WTC11 (cell line): ENCODE measurements at regions not wholly inside any gene's neighbourhood (a gene's known extent, or its start where the extent isn't known, plus 50 kb on each side); places are given as distances from the start of the nearest gene placed in this dataset.

Experiments used
- ATAC-seq: fragments of 200-7000 bp; cut with Tn5 transposase; 2 replicates; pipeline ENCODE4 v1.10.0; 2021; ENCODE audit warnings: mild to moderate bottlenecking, moderate library complexity
- CTCF ChIA-PET: fragments of 300-600 bp; sonication (Branson Sonifier 250); formaldehyde crosslinking; loops from one replicate; lab custom pipeline; 2021; ENCODE audit warnings: antibody characterized with exemption; lab: Charles Lee
- POLR2A ChIA-PET: fragments of 350-600 bp; sonication (Branson Sonifier 250); formaldehyde crosslinking; loops from one replicate; lab custom pipeline; 2021; ENCODE audit warnings: antibody characterized with exemption; lab: Charles Lee
- DNase-seq: peaks from one replicate; pipeline ENCODE4 v3.0.0; 2021; ENCODE audit warnings: low spot score
- H3K27ac Mint-ChIP-seq: 2 replicates; pipeline ENCODE4 v1.8.0; 2021; ENCODE audit warnings: mixed read lengths
- H3K27me3 Mint-ChIP-seq: 2 replicates; pipeline ENCODE4 v1.8.0; 2021; ENCODE audit warnings: low read depth, mild to moderate bottlenecking, moderate library complexity, mixed read lengths
- H3K36me3 Mint-ChIP-seq: 2 replicates; pipeline ENCODE4 v1.8.0; 2021; ENCODE audit warnings: mixed read lengths
- H3K4me1 Mint-ChIP-seq: 2 replicates; pipeline ENCODE4 v1.8.0; 2022; ENCODE audit warnings: mixed read lengths
- H3K4me3 Mint-ChIP-seq: 2 replicates; pipeline ENCODE4 v1.8.0; 2021; ENCODE audit warnings: mild to moderate bottlenecking, moderate library complexity, mixed read lengths
- H3K9me3 Mint-ChIP-seq: 2 replicates; pipeline ENCODE4 v1.8.0; 2021; ENCODE audit warnings: mixed read lengths
- AR ChIP-seq: fragments of 250-450 bp; sonication (Bioruptor Pico); IDR thresholded peaks from 2 replicates; pipeline ENCODE4 v1.9.0; 2021; ENCODE audit warnings: mild to moderate bottlenecking
- ARID4B ChIP-seq: sonication (generic); formaldehyde crosslinking; IDR thresholded peaks from 2 replicates; pipeline ENCODE4 v1.8.0; 2023; ENCODE audit warnings: missing genetic modification reagents, mild to moderate bottlenecking, borderline replicate concordance
- ATF1 ChIP-seq: sonication (generic); formaldehyde crosslinking; IDR thresholded peaks from 2 replicates; pipeline ENCODE4 v1.8.1; 2023; ENCODE audit warnings: mild to moderate bottlenecking, moderate library complexity, missing genetic modification reagents
- CBFB ChIP-seq: sonication (generic); formaldehyde crosslinking; IDR thresholded peaks from 2 replicates; pipeline ENCODE4 v1.8.1; 2022; ENCODE audit warnings: mild to moderate bottlenecking, low read depth, missing genetic modification reagents
- E2F5 ChIP-seq: sonication (generic); formaldehyde crosslinking; IDR thresholded peaks from 2 replicates; pipeline ENCODE4 v1.8.1; 2022; ENCODE audit warnings: mild to moderate bottlenecking, moderate library complexity, missing genetic modification reagents
- FOXP4 ChIP-seq: sonication (generic); formaldehyde crosslinking; IDR thresholded peaks from 2 replicates; pipeline ENCODE4 v1.8.0; 2022; ENCODE audit warnings: mild to moderate bottlenecking, missing genetic modification reagents
- GRHL2 ChIP-seq: fragments of 250-450 bp; sonication (Bioruptor Pico); IDR thresholded peaks from 2 replicates; pipeline ENCODE4 v1.8.0; 2022; ENCODE audit warnings: mild to moderate bottlenecking, moderate library complexity; ENCODE audit not compliant: insufficient replicate concordance, severe bottlenecking
- MAX ChIP-seq: sonication (generic); formaldehyde crosslinking; IDR thresholded peaks from 2 replicates; pipeline ENCODE4 v1.8.0; 2022; ENCODE audit warnings: mild to moderate bottlenecking, missing genetic modification reagents
- MLX ChIP-seq: sonication (generic); formaldehyde crosslinking; IDR thresholded peaks from 2 replicates; pipeline ENCODE4 v1.8.1; 2023; ENCODE audit warnings: mild to moderate bottlenecking, missing genetic modification reagents, moderate library complexity
- USF2 ChIP-seq: sonication (generic); formaldehyde crosslinking; IDR thresholded peaks from 2 replicates; pipeline ENCODE4 v1.8.1; 2023; ENCODE audit warnings: mild to moderate bottlenecking, missing genetic modification reagents, moderate library complexity
- ZNF219 ChIP-seq: sonication (generic); formaldehyde crosslinking; IDR thresholded peaks from 2 replicates; pipeline ENCODE4 v1.8.0; 2023; ENCODE audit warnings: missing genetic modification reagents, mild to moderate bottlenecking, borderline replicate concordance
- ZNF281 ChIP-seq: sonication (generic); formaldehyde crosslinking; IDR thresholded peaks from 2 replicates; pipeline ENCODE4 v1.8.0; 2023; ENCODE audit warnings: mild to moderate bottlenecking, missing genetic modification reagents
- ZNF416 ChIP-seq: fragments of 250-450 bp; sonication (Bioruptor Pico); IDR thresholded peaks from 2 replicates; pipeline ENCODE4 v1.9.0; 2021; ENCODE audit warnings: mild to moderate bottlenecking, inconsistent platforms
- ZNF671 ChIP-seq: fragments of 250-450 bp; sonication (Bioruptor Pico); IDR thresholded peaks from 2 replicates; pipeline ENCODE4 v1.8.0; 2021; ENCODE audit warnings: mild to moderate bottlenecking

- Mint-ChIP-seq H3K9me3 (no peaks in the 10 kb centered on the region), H3K36me3 (no peaks in the 10 kb centered on the region), H3K4me3 (no peak overlapping the region), H3K27me3 (no peaks in the 10 kb centered on the region), H3K4me1 (peaks cover 11% of the 10 kb centered on the region), H3K27ac (no peak overlapping the region)
- ChIA-PET CTCF (no interaction called here), POLR2A (no interaction called here)
- ATAC-seq (no peak), DNase-seq (no peak)
- TF ChIP-seq ZNF219 (CRISPR knock-in tag) (no peak), MAX (CRISPR knock-in tag) (no peak), MLX (CRISPR knock-in tag) (no peak), GRHL2 (CRISPR knock-in tag) (no peak), ARID4B (CRISPR knock-in tag) (no peak), AR (no peak), FOXP4 (CRISPR knock-in tag) (no peak), CBFB (CRISPR knock-in tag) (no peak)
Observed at GRCh38 chr6:88558981-88559380, 392.8 kb upstream of the CNR1 start.

GRCh38 chr6:88556663-88557062 is 390.5 kb upstream of the CNR1 start:
- Mint-ChIP-seq H3K4me3 (no peak overlapping the region), H3K9me3 (no peaks in the 10 kb centered on the region), H3K4me1 (peaks cover 7% of the 10 kb centered on the region), H3K27ac (no peak overlapping the region), H3K27me3 (no peaks in the 10 kb centered on the region), H3K36me3 (no peaks in the 10 kb centered on the region)
- no peak for TF ChIP-seq GRHL2 (CRISPR knock-in tag)
- ATAC-seq (no peak), DNase-seq (no peak)
- CTCF ChIA-PET = no interaction called here
- POLR2A ChIA-PET = no interaction called here

- no peaks in the 10 kb centered on the region for H3K4me1 Mint-ChIP-seq
- H3K36me3 Mint-ChIP-seq = no peaks in the 10 kb centered on the region
- H3K27me3 Mint-ChIP-seq = peaks cover 2% of the 10 kb centered on the region; the same call in 1 of the 2 replicates
- DNase-seq (no peak), ATAC-seq (no peak)
- no peak overlapping the region for H3K4me3 Mint-ChIP-seq
- CTCF ChIA-PET = no interaction called here
- POLR2A ChIA-PET = no interaction called here
- peaks cover 17% of the 10 kb centered on the region for H3K9me3 Mint-ChIP-seq
- H3K27ac Mint-ChIP-seq = no peak overlapping the region
- TF ChIP-seq ZNF671 (CRISPR knock-in tag) (no peak), E2F5 (CRISPR knock-in tag) (no peak), ZNF416 (CRISPR knock-in tag) (no peak), ZNF281 (CRISPR knock-in tag) (no peak), USF2 (CRISPR knock-in tag) (no peak), ATF1 (CRISPR knock-in tag) (no peak)
Observed at GRCh38 chr6:88548891-88549505, 382.9 kb upstream of the CNR1 start.
